Stimulated activated naive B cell treated with anti-CD40 and anti-IgM and Interleukin-4, amounts not matched to agents 10 μg/mL and 1 μg/mL and 100 μg/mL, for 72 hours (primary cell): ENCODE measurements at regions not wholly inside any gene's neighbourhood (a gene's known extent, or its start where the extent isn't known, plus 50 kb on each side); places are given as distances from the start of the nearest gene placed in this dataset.

Source experiments
- ATAC-seq, 2 donors: fragments of 150-1000 bp; cut with Tn5 transposase; replicated peaks; 2 replicates each; pipeline ENCODE4 v1.10.0; 2021; ENCODE audit warnings: moderate library complexity in 1 of 2
- DNase-seq: peaks from one replicate; pipeline ENCODE4 v3.0.0; 2021
- H3K27ac Mint-ChIP-seq: one replicate; pipeline ENCODE4 v1.8.0; 2022; ENCODE audit warnings: mild to moderate bottlenecking, mixed read lengths
- H3K27me3 Mint-ChIP-seq, 2 donors: one replicate each; pipeline ENCODE4 v1.8.0; 2022; ENCODE audit warnings: mixed read lengths in 2 of 2
- H3K36me3 Mint-ChIP-seq, 2 donors: one replicate each; pipeline ENCODE4 v1.8.0; 2022; ENCODE audit warnings: mixed read lengths in 2 of 2, mild to moderate bottlenecking in 1 of 2
- H3K4me1 Mint-ChIP-seq, 2 donors: one replicate each; pipeline ENCODE4 v1.8.0; 2022; ENCODE audit warnings: mixed read lengths in 2 of 2, mild to moderate bottlenecking in 1 of 2
- H3K4me3 Mint-ChIP-seq, 2 donors: one replicate each; pipeline ENCODE4 v1.8.0; 2022; ENCODE audit warnings: mild to moderate bottlenecking in 2 of 2, mixed read lengths in 2 of 2, moderate library complexity in 1 of 2
- H3K9me3 Mint-ChIP-seq, 2 donors: one replicate each; pipeline ENCODE4 v1.8.0; 2022; ENCODE audit warnings: mixed read lengths in 2 of 2, mild to moderate bottlenecking in 1 of 2

GRCh38 chr10:62724465-62724864, 80.1 kb upstream of the ADO start:
- ATAC-seq: no peak
- H3K4me1 Mint-ChIP-seq: peaks cover 16 to 36% of the 10 kb centered on the region in 2 donors
- no peak overlapping the region for H3K4me3 Mint-ChIP-seq
- peaks cover 0 to 4% of the 10 kb centered on the region in 2 donors for H3K9me3 Mint-ChIP-seq
- H3K27ac Mint-ChIP-seq: no peak overlapping the region
- no peaks in the 10 kb centered on the region for H3K36me3 Mint-ChIP-seq
- no peak for DNase-seq
- H3K27me3 Mint-ChIP-seq: no peaks in the 10 kb centered on the region

GRCh38 chr10:62726142-62726541, 78.4 kb upstream of the ADO start:
- peak; percentile 97 to 98 for ATAC-seq
- Mint-ChIP-seq H3K27me3 (no peaks in the 10 kb centered on the region), H3K9me3 (peaks cover 0 to 4% of the 10 kb centered on the region in 2 donors), H3K27ac (no peak overlapping the region), H3K4me3 (no peak overlapping the region), H3K36me3 (no peaks in the 10 kb centered on the region), H3K4me1 (peaks cover 16 to 36% of the 10 kb centered on the region in 2 donors)
- DNase-seq: peak; percentile 62

- Mint-ChIP-seq H3K27me3 (no peaks in the 10 kb centered on the region), H3K4me3 (no peak overlapping the region), H3K9me3 (peaks cover 0 to 4% of the 10 kb centered on the region in 2 donors), H3K4me1 (peaks cover 20 to 36% of the 10 kb centered on the region in 2 donors), H3K36me3 (no peaks in the 10 kb centered on the region), H3K27ac (no peak overlapping the region)
- ATAC-seq (no peak), DNase-seq (no peak)
These were observed 77.9 kb upstream of the ADO start for GRCh38 chr10:62726638-62727037.

- no peaks in the 10 kb centered on the region for H3K27me3 Mint-ChIP-seq
- H3K27ac Mint-ChIP-seq: no peak overlapping the region
- ATAC-seq (no peak), DNase-seq (no peak)
- H3K9me3 Mint-ChIP-seq: peaks cover 0 to 4% of the 10 kb centered on the region in 2 donors
- H3K36me3 Mint-ChIP-seq: no peaks in the 10 kb centered on the region
- no peak overlapping the region for H3K4me3 Mint-ChIP-seq
- H3K4me1 Mint-ChIP-seq: peaks cover 27 to 36% of the 10 kb centered on the region in 2 donors
These were observed 76.6 kb upstream of the ADO start for GRCh38 chr10:62727934-62728333.

- DNase-seq: no peak
- Mint-ChIP-seq H3K4me1 (peaks cover 27 to 36% of the 10 kb centered on the region in 2 donors), H3K27me3 (no peaks in the 10 kb centered on the region), H3K4me3 (no peak overlapping the region), H3K36me3 (no peaks in the 10 kb centered on the region), H3K9me3 (peaks cover 0 to 4% of the 10 kb centered on the region in 2 donors), H3K27ac (no peak overlapping the region)
- ATAC-seq: no peak
These were observed 76.0 kb upstream of the ADO start for GRCh38 chr10:62728479-62728878.

GRCh38 chr10:62732841-62733653, 71.5 kb upstream of the ADO start:
- H3K4me3 Mint-ChIP-seq: peak overlapping the region; percentile 9 to 68
- no peak overlapping the region for H3K27ac Mint-ChIP-seq
- H3K4me1 Mint-ChIP-seq: peaks cover 14 to 15% of the 10 kb centered on the region in 2 donors
- DNase-seq (peak; percentile 87), ATAC-seq (peak; percentile 84 to 86)
- no peaks in the 10 kb centered on the region for H3K27me3 Mint-ChIP-seq
- no peaks in the 10 kb centered on the region for H3K9me3 Mint-ChIP-seq
- no peaks in the 10 kb centered on the region for H3K36me3 Mint-ChIP-seq

GRCh38 chr10:62733654-62734293, 70.7 kb upstream of the ADO start:
- Mint-ChIP-seq H3K27me3 (no peaks in the 10 kb centered on the region), H3K4me3 (peak overlapping the region; percentile 9 to 39), H3K27ac (no peak overlapping the region), H3K4me1 (peaks cover 15 to 19% of the 10 kb centered on the region in 2 donors), H3K9me3 (peaks cover 0 to 4% of the 10 kb centered on the region in 2 donors), H3K36me3 (peaks cover 0 to 3% of the 10 kb centered on the region in 2 donors)
- DNase-seq (no peak), ATAC-seq (peak; percentile 14 to 24)

GRCh38 chr10:62734781-62735463, 69.6 kb upstream of the ADO start:
- Mint-ChIP-seq H3K4me1 (peaks cover 22 to 26% of the 10 kb centered on the region in 2 donors), H3K27ac (no peak overlapping the region), H3K36me3 (peaks cover 0 to 3% of the 10 kb centered on the region in 2 donors), H3K27me3 (no peaks in the 10 kb centered on the region), H3K9me3 (peaks cover 0 to 6% of the 10 kb centered on the region in 2 donors), H3K4me3 (no peak overlapping the region)
- no peak for DNase-seq
- ATAC-seq: no peak

GRCh38 chr10:62735464-62736167, 68.9 kb upstream of the ADO start:
- Mint-ChIP-seq H3K9me3 (peaks cover 0 to 6% of the 10 kb centered on the region in 2 donors), H3K4me3 (no peak overlapping the region), H3K4me1 (peaks cover 22 to 29% of the 10 kb centered on the region in 2 donors), H3K27me3 (no peaks in the 10 kb centered on the region), H3K27ac (no peak overlapping the region), H3K36me3 (peaks cover 0 to 3% of the 10 kb centered on the region in 2 donors)
- DNase-seq (peak; percentile 50), ATAC-seq (peak; percentile 53 to 63)

- peak; percentile 2 for ATAC-seq
- DNase-seq: no peak
These were observed 68.4 kb upstream of the ADO start for GRCh38 chr10:62736168-62736546.

GRCh38 chr10:62738916-62739315, 65.6 kb upstream of the ADO start:
- DNase-seq: no peak
- no peaks in the 10 kb centered on the region for H3K27me3 Mint-ChIP-seq
- H3K4me3 Mint-ChIP-seq: no peak overlapping the region
- peaks cover 26 to 58% of the 10 kb centered on the region in 2 donors for H3K4me1 Mint-ChIP-seq
- H3K9me3 Mint-ChIP-seq: peaks cover 0 to 6% of the 10 kb centered on the region in 2 donors
- H3K27ac Mint-ChIP-seq: no peak overlapping the region
- peaks cover 0 to 3% of the 10 kb centered on the region in 2 donors for H3K36me3 Mint-ChIP-seq
- ATAC-seq: no peak

More at GRCh38 chr10:62736168-62736546, 68.4 kb upstream of the ADO start:
- Mint-ChIP-seq H3K27me3 (no peaks in the 10 kb centered on the region), H3K4me1 (peaks cover 22 to 31% of the 10 kb centered on the region in 2 donors), H3K27ac (no peak overlapping the region), H3K4me3 (no peak overlapping the region), H3K9me3 (peaks cover 0 to 6% of the 10 kb centered on the region in 2 donors), H3K36me3 (peaks cover 0 to 3% of the 10 kb centered on the region in 2 donors)

- no peak for DNase-seq
- Mint-ChIP-seq H3K27ac (no peak overlapping the region), H3K36me3 (peaks cover 0 to 3% of the 10 kb centered on the region in 2 donors), H3K4me1 (peaks cover 39 to 80% of the 10 kb centered on the region in 2 donors), H3K27me3 (no peaks in the 10 kb centered on the region), H3K9me3 (peaks cover 0 to 6% of the 10 kb centered on the region in 2 donors), H3K4me3 (no peak overlapping the region)
- ATAC-seq: no peak
These were observed 63.4 kb upstream of the ADO start for GRCh38 chr10:62740885-62741745.

GRCh38 chr10:62741996-62742395, 62.5 kb upstream of the ADO start:
- Mint-ChIP-seq H3K4me3 (no peak overlapping the region), H3K9me3 (peaks cover 0 to 6% of the 10 kb centered on the region in 2 donors), H3K4me1 (peaks cover 42 to 89% of the 10 kb centered on the region in 2 donors), H3K27me3 (no peaks in the 10 kb centered on the region), H3K27ac (peak overlapping the region; percentile 95), H3K36me3 (peaks cover 0 to 3% of the 10 kb centered on the region in 2 donors)
- no peak for DNase-seq
- ATAC-seq: no peak
